ENCODE measurements at regions not wholly inside any gene's neighbourhood (a gene's known extent, or its start where the extent isn't known, plus 50 kb on each side); places are given as distances from the start of the nearest gene placed in this dataset.

- no peak for ATAC-seq (ENCODE audit: low read depth)
- no peaks in the 10 kb centered on the region for H3K36me3 ChIP-seq (ENCODE audit: control insufficient read depth, insufficient read depth, low read length)
- no peaks in the 10 kb centered on the region for H3K79me1 ChIP-seq (ENCODE audit: low read depth in 1 of 2, low read length in 2 of 2)
- H2BK5ac ChIP-seq (ENCODE audit: low read depth, low read length, poor library complexity, severe bottlenecking), result no peak overlapping the region
- no peak overlapping the region for H3K9ac ChIP-seq (ENCODE audit: low read depth, low read length)
- no peak overlapping the region for H2BK20ac ChIP-seq (ENCODE audit: low read depth, low read length)
- no peak overlapping the region for H2AK9ac ChIP-seq (replicated peaks; ENCODE audit: low read depth, low read length, poor library complexity)
- H3K23ac ChIP-seq (ENCODE audit: low read depth, low read length), result no peak overlapping the region
- H4K8ac ChIP-seq (ENCODE audit: low read depth in 2 of 2, low read length in 2 of 2), result no peak overlapping the region
- H4K5ac ChIP-seq (ENCODE audit: low read depth, low read length), result no peak overlapping the region
- no peak overlapping the region for H3K14ac ChIP-seq (replicated peaks; ENCODE audit: low read depth, low read length)
- H2BK15ac ChIP-seq (ENCODE audit: low read depth, low read length), result no peak overlapping the region
- H3K27ac ChIP-seq (ENCODE audit: insufficient read depth, low read length), result no peak overlapping the region
- dilution Hi-C loops (cut with HindIII; ENCODE audit: low sequenced_read_pairs, unreplicated experiment) (no loop called here), in situ Hi-C loops (cut with MboI; ENCODE audit: low sequenced_read_pairs) (no loop called here), intact Hi-C loops (cut with micrococcal nuclease) (no loop called here)
- no peak overlapping the region for H3K56ac ChIP-seq (ENCODE audit: extremely low read depth, insufficient read depth, low read length)
- H3K4ac ChIP-seq (ENCODE audit: low read depth, low read length), result no peak overlapping the region
- no peak for TF ChIP-seq CHD1 (IDR thresholded peaks at IDR 0.05; ENCODE audit: low read depth, low read length)
- no peak for TF ChIP-seq BHLHE40 (IDR thresholded peaks at IDR 0.05; ENCODE audit: low read depth, low read length)
- no peak overlapping the region for H2AFZ ChIP-seq (replicated peaks; ENCODE audit: low read length, poor library complexity)
- no peaks in the 10 kb centered on the region for H3K9me3 ChIP-seq (ENCODE audit: control insufficient read depth, insufficient read depth, low read length)
- DNase-seq, result no peak
- no peak overlapping the region for H4K91ac ChIP-seq (ENCODE audit: insufficient read depth, low read depth, low read length)
- ChIA-PET POLR2A (ENCODE audit: unreplicated experiment) (no interaction called here), CTCF (no interaction called here)
- no peak overlapping the region for H3K4me2 ChIP-seq (ENCODE audit: low read depth, low read length)
- H3K27me3 ChIP-seq (ENCODE audit: control insufficient read depth, insufficient read depth, low read length), result no peaks in the 10 kb centered on the region
- no peak overlapping the region for H3K18ac ChIP-seq (ENCODE audit: low read depth, low read length)
- BruUV-seq (replicated peaks), result no TSS peak
- WGBS, 2 experiments (ENCODE audit: extremely low coverage in 2 of 2, insufficient read length in 1 of 2), result no CpG with 5 or more reads among the region's 4 CpGs
- no peaks in the 10 kb centered on the region for H4K20me1 ChIP-seq (ENCODE audit: insufficient read depth, low read length)
- no peaks in the 10 kb centered on the region for H3K9me1 ChIP-seq (ENCODE audit: insufficient read depth, low read length)
- no peak overlapping the region for H3K4me3 ChIP-seq (ENCODE audit: insufficient read depth, low read depth, low read length)
- no peak overlapping the region for H2AK5ac ChIP-seq (ENCODE audit: low read depth, low read length)
- no peaks in the 10 kb centered on the region for H3K4me1 ChIP-seq (ENCODE audit: control insufficient read depth, insufficient read depth, low read length)
- no peak overlapping the region for H2BK120ac ChIP-seq (ENCODE audit: low read depth, low read length)
Observed at GRCh38 chr2:66775730-66776422, 341.0 kb downstream of the MEIS1 start.

Measured in IMR-90 (cell line).